K562 (cell line): ENCODE measurements at regions not wholly inside any gene's neighbourhood (a gene's known extent, or its start where the extent isn't known, plus 50 kb on each side); places are given as distances from the start of the nearest gene placed in this dataset.

Experiments used
- MECOM ChIP-seq: fragments of 250-450 bp; sonication (Bioruptor Pico); IDR thresholded peaks from 2 replicates; pipeline ENCODE4 v1.8.0; 2022; ENCODE audit warnings: inconsistent platforms
- NCOA4 ChIP-seq: fragments of 450-650 bp; IDR thresholded peaks from 2 replicates; pipeline ENCODE4 v1.6.1; 2018; ENCODE audit warnings: mild to moderate bottlenecking; ENCODE audit not compliant: partially characterized antibody
- RFX7 ChIP-seq: fragments of 250-450 bp; sonication (Bioruptor Pico); IDR thresholded peaks from 2 replicates; pipeline ENCODE4 v1.5.1; 2021; ENCODE audit warnings: mild to moderate bottlenecking
- ZNF124 ChIP-seq: sonication (generic); formaldehyde crosslinking; IDR thresholded peaks from 2 replicates; pipeline ENCODE4 v1.8.1; 2022; ENCODE audit warnings: missing genetic modification reagents
- ZNF133 ChIP-seq: fragments of 250-450 bp; sonication (Bioruptor Pico); IDR thresholded peaks from 2 replicates; pipeline ENCODE4 v1.4.0; 2020; ENCODE audit warnings: mild to moderate bottlenecking
- TF ChIP-seq, protein P1 (sequence below): sonication (generic); formaldehyde crosslinking; IDR thresholded peaks from 2 replicates; pipeline ENCODE4 v1.8.0; 2023; ENCODE audit warnings: missing genetic modification reagents, mild to moderate bottlenecking, borderline replicate concordance
- TF ChIP-seq, protein P2 (sequence below), 3 experiments: IDR thresholded peaks in 2 of 3; conservative IDR thresholded peaks in 1 of 3; 2 replicates each; pipeline ENCODE4 v1.5.1; 2011 to 2012; ENCODE audit warnings: low read length in 3 of 3, mild to moderate bottlenecking in 3 of 3, control low read depth in 2 of 3, improper control_type of control experiment in 1 of 3, inconsistent platforms in 1 of 3, low read depth in 1 of 3, mixed read lengths in 1 of 3, moderate library complexity in 1 of 3; ENCODE audit not compliant: insufficient read depth in 2 of 3
- TF ChIP-seq, protein P3 (sequence below): sonication (generic); formaldehyde crosslinking; IDR thresholded peaks from 2 replicates; pipeline ENCODE4 v1.9.0; 2022; ENCODE audit warnings: mild to moderate bottlenecking, missing genetic modification reagents
- TF ChIP-seq, protein P4 (sequence below), 2 experiments: fragments of 450-650 bp; formaldehyde crosslinking in 1 of 2; IDR thresholded peaks; 2 replicates each; pipeline versions ENCODE4 v1.4.0 to v1.6.1; 2014 to 2020; ENCODE audit warnings: mild to moderate bottlenecking in 2 of 2, borderline replicate concordance in 1 of 2, low read depth in 1 of 2
- TF ChIP-seq, protein P5 (sequence below): fragments of 250-450 bp; sonication (Bioruptor Pico); IDR thresholded peaks from 2 replicates; pipeline ENCODE4 v1.5.0; 2020; ENCODE audit warnings: mild to moderate bottlenecking, borderline replicate concordance

DNA sequence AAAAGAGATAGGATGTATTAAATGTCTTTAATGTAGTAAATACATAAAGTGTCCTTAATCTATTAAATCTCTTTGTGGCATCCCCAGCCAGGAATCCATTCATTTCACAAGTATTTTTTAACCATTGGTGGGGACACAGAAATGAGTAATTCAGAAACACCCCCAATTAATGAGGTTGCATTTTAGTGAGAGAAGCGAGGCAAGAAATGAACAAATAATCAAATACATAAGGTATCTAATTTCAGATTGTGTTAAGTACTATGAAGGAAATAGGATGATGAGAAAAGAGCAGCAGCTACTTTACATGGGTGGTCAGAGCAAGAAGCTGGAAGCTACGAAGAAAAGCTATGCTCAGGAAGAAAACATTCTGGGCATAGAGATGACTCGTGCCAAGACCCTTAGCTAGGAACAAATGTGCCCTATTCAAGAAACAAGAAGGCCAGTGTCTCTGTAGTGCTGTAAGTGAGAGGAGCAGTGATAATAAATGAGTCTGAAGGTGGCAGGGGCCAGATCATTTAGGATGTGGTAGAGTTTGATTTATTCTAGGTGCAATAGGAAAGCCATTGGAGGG lies 60.5 kb upstream of the IGF1 start:
- no peak for TF ChIP-seq ZNF124 (CRISPR knock-in tag)
- TF ChIP-seq, protein P1, sequence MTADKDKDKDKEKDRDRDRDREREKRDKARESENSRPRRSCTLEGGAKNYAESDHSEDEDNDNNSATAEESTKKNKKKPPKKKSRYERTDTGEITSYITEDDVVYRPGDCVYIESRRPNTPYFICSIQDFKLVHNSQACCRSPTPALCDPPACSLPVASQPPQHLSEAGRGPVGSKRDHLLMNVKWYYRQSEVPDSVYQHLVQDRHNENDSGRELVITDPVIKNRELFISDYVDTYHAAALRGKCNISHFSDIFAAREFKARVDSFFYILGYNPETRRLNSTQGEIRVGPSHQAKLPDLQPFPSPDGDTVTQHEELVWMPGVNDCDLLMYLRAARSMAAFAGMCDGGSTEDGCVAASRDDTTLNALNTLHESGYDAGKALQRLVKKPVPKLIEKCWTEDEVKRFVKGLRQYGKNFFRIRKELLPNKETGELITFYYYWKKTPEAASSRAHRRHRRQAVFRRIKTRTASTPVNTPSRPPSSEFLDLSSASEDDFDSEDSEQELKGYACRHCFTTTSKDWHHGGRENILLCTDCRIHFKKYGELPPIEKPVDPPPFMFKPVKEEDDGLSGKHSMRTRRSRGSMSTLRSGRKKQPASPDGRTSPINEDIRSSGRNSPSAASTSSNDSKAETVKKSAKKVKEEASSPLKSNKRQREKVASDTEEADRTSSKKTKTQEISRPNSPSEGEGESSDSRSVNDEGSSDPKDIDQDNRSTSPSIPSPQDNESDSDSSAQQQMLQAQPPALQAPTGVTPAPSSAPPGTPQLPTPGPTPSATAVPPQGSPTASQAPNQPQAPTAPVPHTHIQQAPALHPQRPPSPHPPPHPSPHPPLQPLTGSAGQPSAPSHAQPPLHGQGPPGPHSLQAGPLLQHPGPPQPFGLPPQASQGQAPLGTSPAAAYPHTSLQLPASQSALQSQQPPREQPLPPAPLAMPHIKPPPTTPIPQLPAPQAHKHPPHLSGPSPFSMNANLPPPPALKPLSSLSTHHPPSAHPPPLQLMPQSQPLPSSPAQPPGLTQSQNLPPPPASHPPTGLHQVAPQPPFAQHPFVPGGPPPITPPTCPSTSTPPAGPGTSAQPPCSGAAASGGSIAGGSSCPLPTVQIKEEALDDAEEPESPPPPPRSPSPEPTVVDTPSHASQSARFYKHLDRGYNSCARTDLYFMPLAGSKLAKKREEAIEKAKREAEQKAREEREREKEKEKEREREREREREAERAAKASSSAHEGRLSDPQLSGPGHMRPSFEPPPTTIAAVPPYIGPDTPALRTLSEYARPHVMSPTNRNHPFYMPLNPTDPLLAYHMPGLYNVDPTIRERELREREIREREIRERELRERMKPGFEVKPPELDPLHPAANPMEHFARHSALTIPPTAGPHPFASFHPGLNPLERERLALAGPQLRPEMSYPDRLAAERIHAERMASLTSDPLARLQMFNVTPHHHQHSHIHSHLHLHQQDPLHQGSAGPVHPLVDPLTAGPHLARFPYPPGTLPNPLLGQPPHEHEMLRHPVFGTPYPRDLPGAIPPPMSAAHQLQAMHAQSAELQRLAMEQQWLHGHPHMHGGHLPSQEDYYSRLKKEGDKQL (CRISPR knock-in tag), result no peak
- TF ChIP-seq, protein P2, sequence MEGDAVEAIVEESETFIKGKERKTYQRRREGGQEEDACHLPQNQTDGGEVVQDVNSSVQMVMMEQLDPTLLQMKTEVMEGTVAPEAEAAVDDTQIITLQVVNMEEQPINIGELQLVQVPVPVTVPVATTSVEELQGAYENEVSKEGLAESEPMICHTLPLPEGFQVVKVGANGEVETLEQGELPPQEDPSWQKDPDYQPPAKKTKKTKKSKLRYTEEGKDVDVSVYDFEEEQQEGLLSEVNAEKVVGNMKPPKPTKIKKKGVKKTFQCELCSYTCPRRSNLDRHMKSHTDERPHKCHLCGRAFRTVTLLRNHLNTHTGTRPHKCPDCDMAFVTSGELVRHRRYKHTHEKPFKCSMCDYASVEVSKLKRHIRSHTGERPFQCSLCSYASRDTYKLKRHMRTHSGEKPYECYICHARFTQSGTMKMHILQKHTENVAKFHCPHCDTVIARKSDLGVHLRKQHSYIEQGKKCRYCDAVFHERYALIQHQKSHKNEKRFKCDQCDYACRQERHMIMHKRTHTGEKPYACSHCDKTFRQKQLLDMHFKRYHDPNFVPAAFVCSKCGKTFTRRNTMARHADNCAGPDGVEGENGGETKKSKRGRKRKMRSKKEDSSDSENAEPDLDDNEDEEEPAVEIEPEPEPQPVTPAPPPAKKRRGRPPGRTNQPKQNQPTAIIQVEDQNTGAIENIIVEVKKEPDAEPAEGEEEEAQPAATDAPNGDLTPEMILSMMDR (IDR thresholded peaks at IDR 0.05 in 2 of 3, conservative IDR thresholded peaks at IDR 0.05 in 1 of 3; ENCODE audit: insufficient read depth in 2 of 3, low read depth in 1 of 3, low read length in 3 of 3), result no peak
- TF ChIP-seq, protein P3, sequence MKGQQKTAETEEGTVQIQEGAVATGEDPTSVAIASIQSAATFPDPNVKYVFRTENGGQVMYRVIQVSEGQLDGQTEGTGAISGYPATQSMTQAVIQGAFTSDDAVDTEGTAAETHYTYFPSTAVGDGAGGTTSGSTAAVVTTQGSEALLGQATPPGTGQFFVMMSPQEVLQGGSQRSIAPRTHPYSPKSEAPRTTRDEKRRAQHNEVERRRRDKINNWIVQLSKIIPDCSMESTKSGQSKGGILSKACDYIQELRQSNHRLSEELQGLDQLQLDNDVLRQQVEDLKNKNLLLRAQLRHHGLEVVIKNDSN (CRISPR knock-in tag), result no peak
- TF ChIP-seq, protein P4, sequence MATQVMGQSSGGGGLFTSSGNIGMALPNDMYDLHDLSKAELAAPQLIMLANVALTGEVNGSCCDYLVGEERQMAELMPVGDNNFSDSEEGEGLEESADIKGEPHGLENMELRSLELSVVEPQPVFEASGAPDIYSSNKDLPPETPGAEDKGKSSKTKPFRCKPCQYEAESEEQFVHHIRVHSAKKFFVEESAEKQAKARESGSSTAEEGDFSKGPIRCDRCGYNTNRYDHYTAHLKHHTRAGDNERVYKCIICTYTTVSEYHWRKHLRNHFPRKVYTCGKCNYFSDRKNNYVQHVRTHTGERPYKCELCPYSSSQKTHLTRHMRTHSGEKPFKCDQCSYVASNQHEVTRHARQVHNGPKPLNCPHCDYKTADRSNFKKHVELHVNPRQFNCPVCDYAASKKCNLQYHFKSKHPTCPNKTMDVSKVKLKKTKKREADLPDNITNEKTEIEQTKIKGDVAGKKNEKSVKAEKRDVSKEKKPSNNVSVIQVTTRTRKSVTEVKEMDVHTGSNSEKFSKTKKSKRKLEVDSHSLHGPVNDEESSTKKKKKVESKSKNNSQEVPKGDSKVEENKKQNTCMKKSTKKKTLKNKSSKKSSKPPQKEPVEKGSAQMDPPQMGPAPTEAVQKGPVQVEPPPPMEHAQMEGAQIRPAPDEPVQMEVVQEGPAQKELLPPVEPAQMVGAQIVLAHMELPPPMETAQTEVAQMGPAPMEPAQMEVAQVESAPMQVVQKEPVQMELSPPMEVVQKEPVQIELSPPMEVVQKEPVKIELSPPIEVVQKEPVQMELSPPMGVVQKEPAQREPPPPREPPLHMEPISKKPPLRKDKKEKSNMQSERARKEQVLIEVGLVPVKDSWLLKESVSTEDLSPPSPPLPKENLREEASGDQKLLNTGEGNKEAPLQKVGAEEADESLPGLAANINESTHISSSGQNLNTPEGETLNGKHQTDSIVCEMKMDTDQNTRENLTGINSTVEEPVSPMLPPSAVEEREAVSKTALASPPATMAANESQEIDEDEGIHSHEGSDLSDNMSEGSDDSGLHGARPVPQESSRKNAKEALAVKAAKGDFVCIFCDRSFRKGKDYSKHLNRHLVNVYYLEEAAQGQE (IDR thresholded peaks at IDR 0.05; ENCODE audit: borderline replicate concordance), result no peak
- TF ChIP-seq, protein P4 (CRISPR knock-in tag; IDR thresholded peaks at IDR 0.05; ENCODE audit: low read depth), result no peak
- TF ChIP-seq, protein P5, sequence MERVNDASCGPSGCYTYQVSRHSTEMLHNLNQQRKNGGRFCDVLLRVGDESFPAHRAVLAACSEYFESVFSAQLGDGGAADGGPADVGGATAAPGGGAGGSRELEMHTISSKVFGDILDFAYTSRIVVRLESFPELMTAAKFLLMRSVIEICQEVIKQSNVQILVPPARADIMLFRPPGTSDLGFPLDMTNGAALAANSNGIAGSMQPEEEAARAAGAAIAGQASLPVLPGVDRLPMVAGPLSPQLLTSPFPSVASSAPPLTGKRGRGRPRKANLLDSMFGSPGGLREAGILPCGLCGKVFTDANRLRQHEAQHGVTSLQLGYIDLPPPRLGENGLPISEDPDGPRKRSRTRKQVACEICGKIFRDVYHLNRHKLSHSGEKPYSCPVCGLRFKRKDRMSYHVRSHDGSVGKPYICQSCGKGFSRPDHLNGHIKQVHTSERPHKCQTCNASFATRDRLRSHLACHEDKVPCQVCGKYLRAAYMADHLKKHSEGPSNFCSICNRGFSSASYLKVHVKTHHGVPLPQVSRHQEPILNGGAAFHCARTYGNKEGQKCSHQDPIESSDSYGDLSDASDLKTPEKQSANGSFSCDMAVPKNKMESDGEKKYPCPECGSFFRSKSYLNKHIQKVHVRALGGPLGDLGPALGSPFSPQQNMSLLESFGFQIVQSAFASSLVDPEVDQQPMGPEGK, result no peak
- TF ChIP-seq ZNF133 (CRISPR knock-in tag), result no peak
- TF ChIP-seq RFX7 (CRISPR knock-in tag), result no peak
- no peak for TF ChIP-seq NCOA4
- no peak for TF ChIP-seq MECOM (CRISPR knock-in tag)
